ENCODE measurements at regions not wholly inside any gene's neighbourhood (a gene's known extent, or its start where the extent isn't known, plus 50 kb on each side); places are given as distances from the start of the nearest gene placed in this dataset.

- DNase-seq = no peak
Observed at GRCh38 chrX:20515841-20516461, 249.2 kb upstream of the RPS6KA3 start.

DNA sequence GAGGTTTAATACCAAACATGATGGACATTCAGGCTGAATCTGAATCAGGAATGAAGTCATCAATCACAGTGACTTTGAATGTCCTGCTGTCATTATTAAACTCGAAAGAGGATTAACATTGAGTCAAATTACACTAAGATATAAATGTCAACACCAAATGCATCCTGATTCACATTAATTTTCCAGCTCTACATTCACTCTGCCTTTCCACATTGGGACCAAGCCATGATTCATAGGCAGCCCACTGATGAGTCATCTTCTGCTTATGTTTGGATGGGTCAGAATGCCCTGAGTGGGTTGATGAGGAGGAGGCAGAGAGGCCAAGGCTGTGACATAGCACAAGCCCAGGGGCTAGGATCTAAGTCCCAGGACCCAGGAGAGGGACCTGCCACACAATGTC lies 247.6 kb upstream of the RPS6KA3 start:
- DNase-seq = no peak

DNA sequence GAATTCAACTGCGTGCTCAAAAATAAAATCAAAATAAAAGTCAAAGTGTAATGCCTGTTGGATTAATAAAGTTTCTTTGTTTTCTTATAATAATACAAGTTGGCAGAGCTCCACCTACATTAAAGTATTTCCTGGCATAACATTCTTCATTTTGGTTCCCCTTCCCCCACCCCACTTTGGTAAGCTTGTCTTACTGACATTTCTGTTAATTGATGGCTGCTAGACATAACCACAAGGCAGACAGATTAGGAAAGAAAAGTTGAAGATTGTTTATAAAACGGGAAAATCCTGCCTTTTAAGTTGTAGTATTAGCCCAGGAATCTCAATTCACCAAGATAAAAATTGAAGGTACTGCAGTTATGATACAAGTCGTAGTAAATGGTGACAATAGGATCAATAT lies 246.5 kb upstream of the RPS6KA3 start:
- no peak for DNase-seq

- DNase-seq = no peak
Observed at GRCh38 chrX:20511792-20512191, 245.1 kb upstream of the RPS6KA3 start.

DNA sequence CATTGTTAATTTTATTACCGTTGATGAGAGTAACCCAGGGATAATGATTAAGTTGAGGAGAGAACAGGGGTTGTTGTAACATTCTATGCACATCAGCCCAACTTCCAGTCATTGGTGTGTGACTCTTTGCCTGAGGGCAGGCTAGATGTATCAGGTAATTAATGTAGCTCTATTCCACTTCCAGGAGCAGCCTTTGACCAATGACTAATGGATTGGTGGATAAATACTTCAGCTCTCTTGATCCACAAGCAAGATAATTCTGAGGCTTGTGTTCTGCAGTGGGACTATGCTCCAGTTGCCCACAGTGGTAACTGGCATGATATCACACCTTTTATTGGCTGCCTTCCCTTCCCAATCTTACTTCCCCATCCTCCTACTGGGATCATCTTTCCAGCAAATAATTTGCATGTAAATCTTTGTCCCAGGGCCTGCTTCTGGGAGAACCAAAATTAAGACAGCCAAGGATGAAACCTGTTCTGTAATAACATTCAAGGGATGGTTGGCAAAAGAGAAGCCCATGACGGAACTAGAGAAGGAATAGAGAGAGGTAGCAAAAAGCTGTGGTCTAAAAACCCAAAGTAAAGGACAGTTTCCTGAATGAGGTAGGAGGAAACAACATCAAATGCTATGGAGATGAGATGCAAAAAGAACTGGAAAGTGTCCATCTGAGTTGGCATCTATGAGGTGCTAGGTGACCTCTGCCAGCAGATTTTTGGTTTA lies 241.4 kb upstream of the RPS6KA3 start:
- no peak for DNase-seq

DNA sequence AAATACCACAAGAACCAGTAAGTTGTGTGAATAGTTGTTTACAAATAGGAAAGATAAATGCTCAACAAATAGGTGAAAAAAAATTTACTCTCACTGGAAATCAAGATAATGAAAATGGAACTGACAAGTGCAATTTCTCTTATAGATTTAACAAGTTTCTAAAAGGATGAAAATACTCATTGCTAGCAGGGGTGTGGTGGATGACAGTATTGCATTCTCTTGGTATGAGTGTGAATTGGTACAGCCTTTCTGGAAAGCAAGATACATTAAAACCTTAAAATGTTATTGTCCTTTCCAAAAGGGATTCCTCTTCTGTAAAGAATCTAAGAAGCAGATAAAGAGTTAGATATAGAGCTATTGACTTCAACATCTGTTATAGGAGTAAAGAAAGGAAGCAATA lies 240.0 kb upstream of the RPS6KA3 start:
- no peak for DNase-seq

GRCh38 chrX:20500949-20501348 lies 234.2 kb upstream of the RPS6KA3 start:
- DNase-seq = no peak

GRCh38 chrX:20500171-20500865 lies 233.6 kb upstream of the RPS6KA3 start:
- no peak for DNase-seq

DNA sequence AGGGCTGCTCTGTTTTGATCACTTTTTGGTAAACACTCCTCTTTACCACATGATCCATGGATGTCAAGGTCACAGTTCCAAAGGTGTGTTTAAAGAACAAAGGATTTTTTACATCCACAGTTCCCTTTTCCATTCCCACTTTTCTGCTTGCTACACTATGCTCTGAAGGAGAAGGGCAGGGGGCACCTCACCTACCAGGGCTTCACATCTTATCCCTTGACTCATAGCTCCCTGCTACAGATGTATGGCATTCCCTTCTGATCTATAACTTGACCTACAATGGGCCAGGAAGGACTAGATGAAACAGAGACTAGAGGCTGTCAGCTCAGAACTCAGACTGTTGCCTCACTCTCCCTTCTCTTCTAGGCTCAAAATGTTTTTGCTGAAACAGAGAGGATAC lies 233.1 kb upstream of the RPS6KA3 start:
- DNase-seq = no peak

- DNase-seq = no peak
Observed at GRCh38 chrX:20498851-20499635, 232.3 kb upstream of the RPS6KA3 start.

DNA sequence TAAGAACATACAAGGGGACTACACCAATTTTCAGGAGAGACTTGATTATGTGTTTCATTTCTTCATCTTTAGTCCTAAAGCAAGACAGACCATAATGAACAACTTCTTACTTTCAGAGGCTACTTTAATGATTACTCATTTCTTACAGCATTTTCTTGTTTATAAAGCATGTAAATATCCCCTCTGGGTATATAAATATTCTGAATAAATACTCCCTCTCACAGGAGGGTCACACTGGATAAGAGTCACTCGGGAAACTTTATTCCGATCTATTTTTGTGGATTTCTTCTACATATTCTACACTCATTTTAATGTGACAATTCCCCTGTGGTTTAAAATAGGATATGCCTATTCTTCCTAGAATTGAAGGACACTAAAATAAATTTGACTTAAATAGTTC lies 228.9 kb upstream of the RPS6KA3 start:
- DNase-seq = no peak

GRCh38 chrX:20488473-20488872 lies 221.8 kb upstream of the RPS6KA3 start:
- no peak for DNase-seq

DNA sequence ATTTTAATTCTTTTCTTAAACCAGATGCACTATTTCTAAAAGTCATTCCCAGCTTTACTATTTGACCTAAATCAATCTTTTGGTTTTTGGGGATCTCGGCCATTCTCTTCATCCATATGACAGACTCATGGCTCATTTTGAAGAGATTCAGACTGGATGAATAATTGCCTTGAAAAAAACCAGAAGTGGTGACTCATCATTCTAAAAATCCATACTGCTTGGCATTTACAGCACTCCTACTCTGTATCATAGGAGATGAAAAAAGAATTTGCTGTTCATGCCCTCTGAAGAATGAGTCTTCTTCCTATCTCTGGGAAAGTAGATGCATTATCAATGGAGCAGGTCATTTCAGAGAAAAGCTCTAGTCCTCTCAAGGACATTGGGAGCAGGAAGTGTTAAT lies 220.5 kb upstream of the RPS6KA3 start:
- no peak for DNase-seq

GRCh38 chrX:20481632-20482031 lies 214.9 kb upstream of the RPS6KA3 start:
- DNase-seq = no peak

DNA sequence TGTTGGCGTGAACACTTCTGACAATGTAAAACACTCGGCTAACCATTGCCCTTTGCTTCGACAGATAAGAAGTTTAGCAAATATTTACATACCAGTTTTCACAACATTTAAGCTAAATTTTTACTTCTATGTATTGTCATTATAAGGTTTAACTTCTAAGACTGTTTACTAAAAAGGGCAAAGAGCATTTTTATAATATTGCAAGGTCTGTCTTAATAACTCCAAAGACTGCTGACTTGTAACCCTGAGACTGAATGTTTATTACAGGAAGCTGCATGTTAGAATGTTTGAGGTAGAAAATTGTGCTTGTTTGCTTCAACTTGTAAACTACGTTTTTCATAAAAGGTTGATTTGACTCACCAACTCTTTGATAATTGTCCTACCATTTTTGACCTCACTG lies 213.2 kb upstream of the RPS6KA3 start:
- DNase-seq = no peak

- no peak for DNase-seq
Observed at GRCh38 chrX:20479048-20479447, 212.3 kb upstream of the RPS6KA3 start.

DNA sequence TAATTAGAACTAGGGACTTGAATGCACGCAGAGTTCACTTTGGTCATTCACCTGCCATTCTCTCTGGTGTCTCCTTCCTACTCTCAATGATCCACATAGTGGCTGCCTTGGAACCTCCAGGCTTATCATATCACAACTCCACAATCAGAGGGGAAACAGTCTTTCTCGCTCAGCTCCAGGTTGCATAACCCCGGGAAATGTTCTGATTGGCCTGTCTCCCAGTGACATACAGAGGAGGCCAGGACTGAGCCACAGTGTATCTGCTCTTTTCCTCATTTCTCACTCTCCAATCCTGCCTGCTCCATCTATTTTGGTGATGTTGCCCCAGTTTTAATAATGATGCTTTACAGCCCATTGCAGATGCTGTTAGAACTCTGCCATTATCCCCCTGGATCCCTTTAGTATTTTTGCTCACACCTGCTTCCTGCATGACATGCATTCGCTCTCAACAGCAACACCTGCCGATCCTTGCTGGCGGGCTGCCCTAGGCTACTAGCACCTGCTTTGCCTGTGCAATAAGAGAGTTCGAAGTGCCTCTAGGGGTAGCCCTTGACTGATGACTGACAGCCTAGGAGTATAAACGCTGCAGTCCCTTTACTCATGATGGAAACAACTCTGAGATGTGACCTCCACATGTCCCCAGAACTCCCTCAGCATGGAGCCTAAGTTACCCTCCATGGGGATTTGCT lies 211.3 kb upstream of the RPS6KA3 start:
- DNase-seq = peak; percentile 30

- no peak for DNase-seq
Observed at GRCh38 chrX:20477219-20477618, 210.5 kb upstream of the RPS6KA3 start.

- no peak for DNase-seq
Observed at GRCh38 chrX:20472620-20473258, 206.0 kb upstream of the RPS6KA3 start.

DNA sequence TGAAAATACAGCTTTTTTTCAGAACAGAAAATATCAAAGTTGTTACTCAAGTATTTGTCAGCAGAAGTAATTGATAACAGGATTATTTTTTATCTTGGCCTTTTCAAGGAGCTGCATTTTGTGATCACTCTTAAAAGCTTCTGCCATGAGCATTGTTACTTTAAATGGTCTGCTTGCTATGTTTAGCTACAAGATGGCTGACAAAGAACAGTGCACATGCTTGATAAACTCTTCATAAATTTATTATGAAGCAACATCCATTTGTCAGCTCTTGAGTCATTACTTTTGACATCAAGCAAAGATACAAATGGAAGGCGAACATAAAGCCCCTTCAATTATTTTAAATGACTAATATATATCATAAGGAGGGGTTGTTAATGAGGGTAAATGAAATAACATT lies 205.4 kb upstream of the RPS6KA3 start:
- no peak for DNase-seq

DNA sequence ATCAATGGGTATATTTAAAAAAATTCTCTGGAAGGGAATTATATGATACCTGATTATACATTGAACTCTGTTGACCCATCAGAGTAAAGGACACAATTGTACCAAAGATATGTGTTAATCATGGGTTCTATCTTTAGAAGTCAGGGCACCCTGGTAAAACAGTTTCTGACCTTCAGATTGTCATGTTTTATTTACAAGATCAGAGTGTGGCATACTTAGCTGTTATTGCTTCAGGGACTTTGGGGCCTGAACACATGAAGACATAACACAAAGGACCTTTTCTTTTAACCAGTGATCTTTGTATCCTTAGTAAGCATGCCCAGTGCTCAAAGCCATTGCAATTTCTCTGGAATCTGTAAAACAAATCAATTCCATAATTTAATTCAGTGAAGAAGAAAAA lies 204.8 kb upstream of the RPS6KA3 start:
- DNase-seq = no peak

DNA sequence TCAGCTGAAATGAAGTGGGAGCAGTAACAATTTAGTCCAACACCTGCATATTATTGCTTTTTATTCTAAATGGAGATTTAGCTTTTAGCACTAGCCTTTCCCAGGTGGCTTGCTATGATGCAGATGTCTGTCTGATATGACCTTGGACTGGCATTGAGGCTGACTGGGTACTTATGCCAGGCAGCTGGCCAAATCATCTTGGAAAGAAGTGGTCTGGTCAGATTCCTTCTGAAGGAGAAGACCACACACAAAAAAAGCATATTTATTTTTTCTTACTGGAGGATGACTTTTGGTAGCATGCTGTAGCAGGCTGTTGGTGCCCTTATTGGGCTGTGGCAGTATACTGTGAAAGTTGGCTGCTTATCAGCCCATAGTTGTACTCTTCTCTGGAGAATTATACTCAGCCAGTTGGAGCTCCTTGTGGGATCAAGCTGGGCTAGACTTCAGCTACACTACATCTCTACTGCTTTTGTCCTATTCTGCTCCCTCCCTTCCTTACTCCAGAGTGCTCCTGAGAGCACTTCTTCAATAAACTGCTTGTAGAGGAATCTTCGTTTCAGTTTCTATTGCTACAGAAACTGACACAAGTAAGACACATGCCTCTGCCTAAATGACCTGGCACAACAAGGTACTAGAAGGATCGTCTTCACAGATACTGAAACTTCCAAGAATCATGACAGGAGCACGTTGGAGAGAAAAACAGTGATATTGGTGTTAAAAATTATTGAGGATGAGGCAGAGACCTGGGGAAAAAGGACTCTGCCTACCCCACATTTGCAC lies 196.8 kb upstream of the RPS6KA3 start:
- no peak for DNase-seq
